ENCODE measurements at regions not wholly inside any gene's neighbourhood (a gene's known extent, or its start where the extent isn't known, plus 50 kb on each side); places are given as distances from the start of the nearest gene placed in this dataset.

DNA sequence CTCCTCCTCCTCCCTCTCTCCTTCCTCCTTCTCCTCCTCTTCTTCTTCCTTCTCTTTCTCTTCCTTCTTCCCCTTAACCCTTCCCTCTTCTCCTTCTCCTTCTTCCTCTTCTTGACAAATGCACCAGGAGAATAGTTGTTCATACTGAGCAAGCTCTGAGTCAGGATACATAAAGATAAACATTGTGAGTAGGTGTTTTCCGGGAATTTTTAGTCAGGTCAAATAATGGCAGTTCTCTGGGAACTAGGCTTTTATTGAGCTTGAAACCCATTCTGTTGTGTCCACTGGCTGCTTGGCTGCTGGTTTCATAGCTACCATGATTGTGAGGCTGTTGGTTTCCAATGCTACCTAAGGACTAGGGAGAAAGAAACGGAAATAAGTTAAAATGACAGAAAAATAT lies 1144.7 kb upstream of the DDX18 start:
- no peak for ATAC-seq
- TF ChIP-seq TOX (CRISPR knock-in tag; IDR thresholded peaks at IDR 0.05; ENCODE audit: borderline replicate concordance) (no peak), BACH2 (CRISPR knock-in tag; IDR thresholded peaks at IDR 0.05; ENCODE audit: borderline replicate concordance) (no peak), ISL1 (CRISPR knock-in tag; IDR thresholded peaks at IDR 0.05) (no peak), TCF4 (CRISPR knock-in tag; IDR thresholded peaks at IDR 0.05; ENCODE audit: borderline replicate concordance) (no peak), ARNTL (CRISPR knock-in tag; IDR thresholded peaks at IDR 0.05; ENCODE audit: borderline replicate concordance, low read depth) (no peak), RARB (CRISPR knock-in tag; IDR thresholded peaks at IDR 0.05) (no peak)

DNA sequence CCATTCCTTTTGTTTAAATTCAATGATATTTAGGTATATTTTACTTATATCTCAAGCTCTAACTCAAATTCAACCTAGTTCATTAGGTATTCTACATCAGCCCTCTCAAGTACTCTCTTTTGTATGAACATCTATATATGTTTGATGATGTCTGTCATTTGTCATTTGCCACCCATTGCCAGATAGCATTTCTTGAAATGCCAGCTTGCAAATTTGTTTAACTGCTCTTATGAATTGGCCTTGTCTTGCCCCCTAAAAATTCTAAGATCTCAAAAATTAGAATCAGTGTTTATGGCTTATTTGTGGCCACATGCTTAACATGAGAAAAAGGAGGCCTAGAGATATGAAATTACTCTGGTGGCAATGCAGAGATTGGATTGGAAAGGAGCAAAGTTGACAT lies 1140.3 kb upstream of the DDX18 start:
- no peak for ATAC-seq
- TF ChIP-seq, protein P1, sequence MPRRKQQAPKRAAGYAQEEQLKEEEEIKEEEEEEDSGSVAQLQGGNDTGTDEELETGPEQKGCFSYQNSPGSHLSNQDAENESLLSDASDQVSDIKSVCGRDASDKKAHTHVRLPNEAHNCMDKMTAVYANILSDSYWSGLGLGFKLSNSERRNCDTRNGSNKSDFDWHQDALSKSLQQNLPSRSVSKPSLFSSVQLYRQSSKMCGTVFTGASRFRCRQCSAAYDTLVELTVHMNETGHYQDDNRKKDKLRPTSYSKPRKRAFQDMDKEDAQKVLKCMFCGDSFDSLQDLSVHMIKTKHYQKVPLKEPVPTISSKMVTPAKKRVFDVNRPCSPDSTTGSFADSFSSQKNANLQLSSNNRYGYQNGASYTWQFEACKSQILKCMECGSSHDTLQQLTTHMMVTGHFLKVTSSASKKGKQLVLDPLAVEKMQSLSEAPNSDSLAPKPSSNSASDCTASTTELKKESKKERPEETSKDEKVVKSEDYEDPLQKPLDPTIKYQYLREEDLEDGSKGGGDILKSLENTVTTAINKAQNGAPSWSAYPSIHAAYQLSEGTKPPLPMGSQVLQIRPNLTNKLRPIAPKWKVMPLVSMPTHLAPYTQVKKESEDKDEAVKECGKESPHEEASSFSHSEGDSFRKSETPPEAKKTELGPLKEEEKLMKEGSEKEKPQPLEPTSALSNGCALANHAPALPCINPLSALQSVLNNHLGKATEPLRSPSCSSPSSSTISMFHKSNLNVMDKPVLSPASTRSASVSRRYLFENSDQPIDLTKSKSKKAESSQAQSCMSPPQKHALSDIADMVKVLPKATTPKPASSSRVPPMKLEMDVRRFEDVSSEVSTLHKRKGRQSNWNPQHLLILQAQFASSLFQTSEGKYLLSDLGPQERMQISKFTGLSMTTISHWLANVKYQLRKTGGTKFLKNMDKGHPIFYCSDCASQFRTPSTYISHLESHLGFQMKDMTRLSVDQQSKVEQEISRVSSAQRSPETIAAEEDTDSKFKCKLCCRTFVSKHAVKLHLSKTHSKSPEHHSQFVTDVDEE (CRISPR knock-in tag; IDR thresholded peaks at IDR 0.05), result no peak
- TF ChIP-seq RARB (CRISPR knock-in tag; IDR thresholded peaks at IDR 0.05) (no peak), ZFP3 (CRISPR knock-in tag; IDR thresholded peaks at IDR 0.05) (no peak), ZNF70 (CRISPR knock-in tag; IDR thresholded peaks at IDR 0.05) (no peak), TOX (CRISPR knock-in tag; IDR thresholded peaks at IDR 0.05; ENCODE audit: borderline replicate concordance) (no peak), ISL1 (CRISPR knock-in tag; IDR thresholded peaks at IDR 0.05) (no peak), ESRRG (CRISPR knock-in tag; IDR thresholded peaks at IDR 0.05) (no peak)
- TF ChIP-seq, protein P2, sequence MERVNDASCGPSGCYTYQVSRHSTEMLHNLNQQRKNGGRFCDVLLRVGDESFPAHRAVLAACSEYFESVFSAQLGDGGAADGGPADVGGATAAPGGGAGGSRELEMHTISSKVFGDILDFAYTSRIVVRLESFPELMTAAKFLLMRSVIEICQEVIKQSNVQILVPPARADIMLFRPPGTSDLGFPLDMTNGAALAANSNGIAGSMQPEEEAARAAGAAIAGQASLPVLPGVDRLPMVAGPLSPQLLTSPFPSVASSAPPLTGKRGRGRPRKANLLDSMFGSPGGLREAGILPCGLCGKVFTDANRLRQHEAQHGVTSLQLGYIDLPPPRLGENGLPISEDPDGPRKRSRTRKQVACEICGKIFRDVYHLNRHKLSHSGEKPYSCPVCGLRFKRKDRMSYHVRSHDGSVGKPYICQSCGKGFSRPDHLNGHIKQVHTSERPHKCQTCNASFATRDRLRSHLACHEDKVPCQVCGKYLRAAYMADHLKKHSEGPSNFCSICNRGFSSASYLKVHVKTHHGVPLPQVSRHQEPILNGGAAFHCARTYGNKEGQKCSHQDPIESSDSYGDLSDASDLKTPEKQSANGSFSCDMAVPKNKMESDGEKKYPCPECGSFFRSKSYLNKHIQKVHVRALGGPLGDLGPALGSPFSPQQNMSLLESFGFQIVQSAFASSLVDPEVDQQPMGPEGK (CRISPR knock-in tag; IDR thresholded peaks at IDR 0.05; ENCODE audit: borderline replicate concordance), result no peak
- TF ChIP-seq, protein P3, sequence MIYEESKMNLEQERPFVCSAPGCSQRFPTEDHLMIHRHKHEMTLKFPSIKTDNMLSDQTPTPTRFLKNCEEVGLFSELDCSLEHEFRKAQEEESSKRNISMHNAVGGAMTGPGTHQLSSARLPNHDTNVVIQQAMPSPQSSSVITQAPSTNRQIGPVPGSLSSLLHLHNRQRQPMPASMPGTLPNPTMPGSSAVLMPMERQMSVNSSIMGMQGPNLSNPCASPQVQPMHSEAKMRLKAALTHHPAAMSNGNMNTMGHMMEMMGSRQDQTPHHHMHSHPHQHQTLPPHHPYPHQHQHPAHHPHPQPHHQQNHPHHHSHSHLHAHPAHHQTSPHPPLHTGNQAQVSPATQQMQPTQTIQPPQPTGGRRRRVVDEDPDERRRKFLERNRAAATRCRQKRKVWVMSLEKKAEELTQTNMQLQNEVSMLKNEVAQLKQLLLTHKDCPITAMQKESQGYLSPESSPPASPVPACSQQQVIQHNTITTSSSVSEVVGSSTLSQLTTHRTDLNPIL (CRISPR knock-in tag; IDR thresholded peaks at IDR 0.05; ENCODE audit: low read depth), result no peak
- TF ChIP-seq, protein P4, sequence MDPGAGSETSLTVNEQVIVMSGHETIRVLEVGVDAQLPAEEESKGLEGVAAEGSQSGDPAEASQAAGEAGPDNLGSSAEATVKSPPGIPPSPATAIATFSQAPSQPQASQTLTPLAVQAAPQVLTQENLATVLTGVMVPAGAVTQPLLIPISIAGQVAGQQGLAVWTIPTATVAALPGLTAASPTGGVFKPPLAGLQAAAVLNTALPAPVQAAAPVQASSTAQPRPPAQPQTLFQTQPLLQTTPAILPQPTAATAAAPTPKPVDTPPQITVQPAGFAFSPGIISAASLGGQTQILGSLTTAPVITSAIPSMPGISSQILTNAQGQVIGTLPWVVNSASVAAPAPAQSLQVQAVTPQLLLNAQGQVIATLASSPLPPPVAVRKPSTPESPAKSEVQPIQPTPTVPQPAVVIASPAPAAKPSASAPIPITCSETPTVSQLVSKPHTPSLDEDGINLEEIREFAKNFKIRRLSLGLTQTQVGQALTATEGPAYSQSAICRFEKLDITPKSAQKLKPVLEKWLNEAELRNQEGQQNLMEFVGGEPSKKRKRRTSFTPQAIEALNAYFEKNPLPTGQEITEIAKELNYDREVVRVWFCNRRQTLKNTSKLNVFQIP (CRISPR knock-in tag; IDR thresholded peaks at IDR 0.05; ENCODE audit: borderline replicate concordance, low read depth), result no peak

DNA sequence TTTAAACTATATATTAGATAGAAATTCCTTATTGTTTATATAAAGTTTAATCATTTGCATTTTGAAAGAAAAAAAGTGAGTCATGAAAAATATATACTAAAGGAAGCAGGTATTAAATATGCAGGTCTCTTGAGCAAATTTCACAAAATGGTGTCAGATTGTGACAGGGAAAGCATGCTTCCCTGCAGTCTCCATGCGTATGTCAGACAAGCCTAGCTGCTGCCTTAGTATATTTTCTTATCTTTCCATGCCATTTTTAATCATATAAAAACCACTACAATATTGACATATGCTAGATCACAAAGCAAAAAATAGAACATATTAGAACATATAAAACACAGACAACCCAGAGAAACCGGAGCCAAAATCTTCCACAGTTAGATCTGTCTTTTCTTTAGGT lies 1137.7 kb upstream of the DDX18 start:
- no peak for ATAC-seq
- no peak for TF ChIP-seq ESRRG (CRISPR knock-in tag; IDR thresholded peaks at IDR 0.05)
- no peak for TF ChIP-seq GLIS3 (CRISPR knock-in tag; IDR thresholded peaks at IDR 0.05)
- TF ChIP-seq CSDC2 (CRISPR knock-in tag; IDR thresholded peaks at IDR 0.05), result no peak
- TF ChIP-seq, protein P2 (CRISPR knock-in tag; IDR thresholded peaks at IDR 0.05; ENCODE audit: borderline replicate concordance), result no peak
- TF ChIP-seq BACH2 (CRISPR knock-in tag; IDR thresholded peaks at IDR 0.05; ENCODE audit: borderline replicate concordance), result no peak
- no peak for TF ChIP-seq PPARA (CRISPR knock-in tag; IDR thresholded peaks at IDR 0.05; ENCODE audit: borderline replicate concordance)
- TF ChIP-seq, protein P1 (CRISPR knock-in tag; IDR thresholded peaks at IDR 0.05), result no peak
- TF ChIP-seq, protein P5, sequence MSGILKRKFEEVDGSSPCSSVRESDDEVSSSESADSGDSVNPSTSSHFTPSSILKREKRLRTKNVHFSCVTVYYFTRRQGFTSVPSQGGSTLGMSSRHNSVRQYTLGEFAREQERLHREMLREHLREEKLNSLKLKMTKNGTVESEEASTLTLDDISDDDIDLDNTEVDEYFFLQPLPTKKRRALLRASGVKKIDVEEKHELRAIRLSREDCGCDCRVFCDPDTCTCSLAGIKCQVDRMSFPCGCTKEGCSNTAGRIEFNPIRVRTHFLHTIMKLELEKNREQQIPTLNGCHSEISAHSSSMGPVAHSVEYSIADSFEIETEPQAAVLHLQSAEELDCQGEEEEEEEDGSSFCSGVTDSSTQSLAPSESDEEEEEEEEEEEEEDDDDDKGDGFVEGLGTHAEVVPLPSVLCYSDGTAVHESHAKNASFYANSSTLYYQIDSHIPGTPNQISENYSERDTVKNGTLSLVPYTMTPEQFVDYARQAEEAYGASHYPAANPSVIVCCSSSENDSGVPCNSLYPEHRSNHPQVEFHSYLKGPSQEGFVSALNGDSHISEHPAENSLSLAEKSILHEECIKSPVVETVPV (CRISPR knock-in tag; IDR thresholded peaks at IDR 0.05), result no peak
- TF ChIP-seq, protein P4 (CRISPR knock-in tag; IDR thresholded peaks at IDR 0.05; ENCODE audit: borderline replicate concordance, low read depth), result no peak
- no peak for TF ChIP-seq ZNF70 (CRISPR knock-in tag; IDR thresholded peaks at IDR 0.05)
